Daoy (cell line): ENCODE measurements at regions not wholly inside any gene's neighbourhood (a gene's known extent, or its start where the extent isn't known, plus 50 kb on each side); places are given as distances from the start of the nearest gene placed in this dataset.

Source experiments
- DNase-seq: peaks from one replicate; pipeline ENCODE4 v3.0.0-alpha.2; 2015; ENCODE audit warnings: low read depth

DNA sequence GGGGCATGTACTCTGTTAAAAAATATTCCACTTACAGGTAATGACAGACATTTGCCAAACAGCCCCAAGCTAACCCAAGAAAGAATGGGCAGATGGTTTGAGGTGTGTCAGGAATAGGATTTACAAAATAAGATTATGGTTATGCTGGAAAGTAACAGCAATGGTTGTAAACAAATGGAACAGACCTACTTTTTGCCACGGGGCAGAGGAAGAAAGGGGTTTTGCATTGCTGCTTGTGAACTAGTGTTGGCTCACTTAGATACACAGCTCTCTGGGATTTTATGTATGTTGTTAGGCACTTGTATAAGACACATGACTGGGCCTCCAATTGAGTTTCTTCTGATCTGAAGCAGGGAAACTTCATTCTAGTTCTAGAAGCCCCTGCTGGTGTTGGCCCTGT lies 191.5 kb upstream of the GDNF start:
- DNase-seq, result no peak

GRCh38 chr5:38029397-38030065 lies 189.7 kb upstream of the GDNF start:
- no peak for DNase-seq

GRCh38 chr5:38023799-38024198 lies 184.0 kb upstream of the GDNF start:
- DNase-seq, result no peak

GRCh38 chr5:38023371-38023770 lies 183.5 kb upstream of the GDNF start:
- DNase-seq, result no peak

DNA sequence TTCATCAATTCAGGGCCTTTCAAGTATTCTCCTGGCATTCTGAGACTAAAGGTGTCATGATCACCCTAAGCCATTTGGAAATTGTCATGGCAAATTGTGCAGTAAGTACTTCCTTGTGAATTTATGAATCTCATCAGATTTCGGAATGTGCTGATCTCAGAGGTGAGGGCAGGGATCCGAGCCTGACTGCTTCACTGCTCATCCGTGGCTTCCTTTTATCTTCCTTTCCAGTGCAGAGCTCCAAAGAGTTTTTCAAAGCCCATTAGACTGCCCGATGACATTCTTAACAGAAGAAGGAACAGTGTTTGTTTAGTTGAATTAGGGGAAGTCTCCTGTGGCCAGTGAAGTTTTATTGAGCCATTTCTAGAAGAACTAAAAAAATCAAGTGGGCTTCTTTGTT lies 182.8 kb upstream of the GDNF start:
- DNase-seq, result no peak

DNA sequence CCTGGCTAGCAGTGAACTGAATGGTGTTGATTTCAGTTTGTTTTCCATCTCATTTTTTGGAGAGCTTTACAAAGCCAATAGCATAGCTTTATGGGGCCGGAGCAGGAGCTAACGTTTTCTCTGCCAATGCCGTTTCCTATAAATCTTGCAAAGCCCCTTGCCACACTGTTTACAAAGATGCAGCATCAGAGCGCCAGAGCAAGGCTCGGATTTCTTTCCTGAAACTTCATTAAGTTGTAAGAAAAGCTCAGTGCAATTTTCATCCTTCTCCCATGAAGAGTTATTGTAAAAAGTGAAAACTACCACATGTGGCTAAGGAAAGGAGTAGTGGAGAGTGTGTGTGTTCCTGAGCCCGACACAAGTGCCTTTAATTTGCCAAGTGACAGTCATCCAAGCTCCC lies 178.2 kb upstream of the GDNF start:
- no peak for DNase-seq

GRCh38 chr5:38013107-38013506 lies 173.3 kb upstream of the GDNF start:
- DNase-seq, result no peak

DNA sequence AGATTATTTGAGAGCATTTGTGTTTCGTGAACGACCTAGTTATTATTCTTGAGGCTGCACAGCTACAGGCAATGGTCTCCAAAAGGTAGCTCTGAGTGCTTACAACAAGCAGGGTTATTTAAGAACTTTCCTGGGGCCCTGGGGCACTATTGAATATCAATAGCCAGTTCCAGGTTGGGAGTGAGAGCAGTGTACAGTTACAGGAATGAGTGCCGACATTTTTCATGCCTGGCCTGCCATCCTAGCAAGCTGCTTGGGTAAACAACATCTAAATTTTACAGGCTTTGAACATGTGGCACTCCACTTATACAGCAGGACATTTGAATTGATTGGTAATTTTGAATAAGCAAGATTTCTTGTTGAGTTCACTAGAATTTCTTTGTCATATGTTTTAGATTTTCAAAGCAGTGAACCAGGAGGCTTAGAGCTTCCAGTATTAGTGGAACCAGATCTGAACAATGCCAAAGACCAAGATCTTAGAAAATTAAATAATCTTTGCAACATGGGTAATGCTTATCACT lies 171.9 kb upstream of the GDNF start:
- DNase-seq, result no peak

DNA sequence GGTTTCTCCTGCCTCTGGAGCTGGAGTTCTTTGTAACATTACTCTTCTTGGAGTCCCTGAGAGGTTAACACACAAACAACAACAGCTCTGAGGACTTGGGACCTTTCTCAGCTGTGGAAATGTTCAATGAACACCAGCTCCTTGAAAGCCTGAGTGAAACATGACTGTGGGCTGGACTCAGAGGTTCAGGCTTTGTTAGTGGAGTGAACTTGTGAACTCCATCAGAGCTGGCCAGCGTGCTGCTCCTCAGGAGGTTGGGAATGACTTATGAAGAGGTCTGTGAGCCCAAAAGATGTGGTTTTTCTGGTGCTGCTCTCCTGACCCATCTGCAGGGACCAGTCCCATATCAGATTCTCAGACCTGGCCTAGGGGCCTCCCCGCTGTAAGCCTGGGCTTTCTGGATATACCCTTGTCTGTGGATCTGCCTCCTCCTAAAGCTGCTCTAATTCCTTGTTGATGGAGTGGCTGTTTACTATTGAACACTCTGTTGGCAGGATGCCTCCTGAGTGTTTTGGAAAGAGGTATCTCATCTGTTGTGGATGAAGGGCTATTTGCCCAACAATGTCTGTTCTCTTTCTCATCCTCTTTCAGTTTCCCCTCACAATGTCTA lies 170.0 kb upstream of the GDNF start:
- DNase-seq, result no peak

GRCh38 chr5:38008198-38008597 lies 168.4 kb upstream of the GDNF start:
- no peak for DNase-seq

GRCh38 chr5:37999593-37999992 lies 159.8 kb upstream of the GDNF start:
- no peak for DNase-seq

DNA sequence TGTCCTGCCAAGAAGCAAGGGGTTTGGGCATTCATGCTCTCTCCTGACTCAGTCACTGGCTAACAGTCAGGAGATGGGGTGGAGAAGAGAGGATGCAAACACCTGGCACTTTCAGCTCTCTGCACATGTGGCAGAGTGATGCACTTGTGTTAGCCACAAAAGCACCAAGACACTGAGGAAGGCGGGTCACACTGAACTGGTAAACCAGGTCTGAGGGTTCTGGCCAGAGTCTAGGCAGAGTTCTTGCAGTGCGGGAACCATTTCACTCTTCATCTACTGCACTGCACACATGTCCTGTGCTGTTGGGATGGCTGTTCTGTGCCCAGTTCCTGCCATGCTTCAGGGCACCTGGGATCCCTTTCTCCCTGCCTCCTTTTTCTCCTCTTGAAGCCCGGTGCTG lies 157.1 kb upstream of the GDNF start:
- no peak for DNase-seq

GRCh38 chr5:37994729-37995128 lies 154.9 kb upstream of the GDNF start:
- DNase-seq, result no peak

- no peak for DNase-seq
Measured at GRCh38 chr5:37991301-37992299, 151.8 kb upstream of the GDNF start.

- no peak for DNase-seq
Measured at GRCh38 chr5:37989884-37990283, 150.0 kb upstream of the GDNF start.

- DNase-seq, result no peak
Measured at GRCh38 chr5:37988454-37989046, 148.7 kb upstream of the GDNF start.

GRCh38 chr5:37984300-37984699 lies 144.5 kb upstream of the GDNF start:
- no peak for DNase-seq

GRCh38 chr5:37983463-37983862 lies 143.6 kb upstream of the GDNF start:
- no peak for DNase-seq

- DNase-seq, result no peak
Measured at GRCh38 chr5:37979559-37979958, 139.7 kb upstream of the GDNF start.

DNA sequence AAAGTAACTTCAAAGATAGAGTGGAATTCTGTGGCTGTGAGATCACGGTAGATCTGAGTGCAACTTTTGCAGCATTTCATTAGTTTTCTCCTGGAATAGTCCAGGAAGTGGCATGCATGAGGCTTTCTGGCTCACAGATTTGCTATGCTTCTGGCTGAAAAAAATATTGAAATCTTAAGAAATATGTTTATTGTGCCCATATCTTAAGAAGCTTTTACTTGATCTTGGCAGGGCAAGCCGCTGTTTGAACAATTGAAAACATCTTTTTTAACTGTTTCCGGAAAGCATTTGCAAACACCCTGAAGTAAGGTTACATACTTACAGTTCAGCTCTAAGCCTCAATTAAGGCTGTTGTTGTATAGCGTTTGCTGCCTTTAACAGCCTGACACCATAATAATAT lies 135.7 kb upstream of the GDNF start:
- DNase-seq, result no peak

DNA sequence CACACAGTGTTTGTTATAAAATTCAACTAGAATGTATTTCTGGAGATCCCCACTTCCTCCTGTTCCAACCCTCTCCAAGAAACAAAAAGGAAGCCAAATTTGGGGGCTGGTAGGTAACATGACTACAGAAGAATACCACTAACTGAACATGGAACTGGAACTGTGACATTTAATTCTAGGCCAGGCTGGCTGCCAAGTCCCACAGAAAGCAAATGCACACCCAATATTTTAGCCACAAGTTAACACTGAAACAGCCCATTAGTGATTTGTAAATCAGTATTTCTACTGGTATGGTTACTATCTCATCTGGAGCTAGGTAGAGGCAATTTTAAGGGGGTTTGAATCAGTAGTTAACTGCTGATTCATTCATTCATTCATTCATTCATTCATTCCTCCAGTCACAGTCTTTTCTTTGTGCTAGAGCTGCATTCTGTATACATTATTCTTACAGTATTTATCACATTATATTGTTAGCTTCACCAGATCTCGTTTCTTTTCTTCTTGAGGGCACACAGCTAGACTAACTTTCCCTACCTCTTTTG lies 131.7 kb upstream of the GDNF start:
- DNase-seq, result no peak

GRCh38 chr5:37966871-37967270 lies 127.0 kb upstream of the GDNF start:
- no peak for DNase-seq
